GM23338 (cell line): ENCODE measurements at regions not wholly inside any gene's neighbourhood (a gene's known extent, or its start where the extent isn't known, plus 50 kb on each side); places are given as distances from the start of the nearest gene placed in this dataset.

Experiments
- CREB1 ChIP-seq: fragments of 250-450 bp; sonication (Bioruptor Pico); IDR thresholded peaks from 2 replicates; pipeline ENCODE4 v1.5.0; 2020; ENCODE audit warnings: low read depth, mild to moderate bottlenecking, moderate library complexity
- CTCF ChIP-seq, 2 experiments: fragments of 200-600 bp in 1 of 2; sonication (generic) in 1 of 2; conservative IDR thresholded peaks; 2 replicates each; pipeline versions ENCODE4 v1.5.1 to v1.6.1; 2016 to 2017; ENCODE audit warnings: antibody characterized with exemption in 2 of 2, low read depth in 2 of 2, mild to moderate bottlenecking in 2 of 2, moderate library complexity in 1 of 2
- ETS1 ChIP-seq: IDR thresholded peaks from 2 replicates; pipeline ENCODE4 v1.6.1; 2016; ENCODE audit warnings: antibody characterized with exemption
- EZH2 ChIP-seq: fragments of 200-600 bp; sonication (generic); IDR thresholded peaks from one replicate; pipeline ENCODE4 v1.8.0; 2017; ENCODE audit warnings: antibody characterized with exemption, mild to moderate bottlenecking, low read depth; ENCODE audit not compliant: unreplicated experiment
- EZH2phosphoT487 ChIP-seq: fragments of 200-600 bp; sonication (generic); IDR thresholded peaks from one replicate; pipeline ENCODE4 v1.8.1; 2018; ENCODE audit warnings: antibody characterized with exemption; ENCODE audit not compliant: unreplicated experiment
- POLR2AphosphoS5 ChIP-seq: IDR thresholded peaks from 2 replicates; pipeline ENCODE4 v1.6.1; 2016; ENCODE audit warnings: antibody characterized with exemption, low read depth
- REST ChIP-seq: IDR thresholded peaks from one replicate; pipeline ENCODE4 v1.6.1; 2018; ENCODE audit warnings: antibody characterized with exemption; ENCODE audit not compliant: unreplicated experiment
- ZNF114 ChIP-seq: fragments of 250-450 bp; sonication (Bioruptor Pico); IDR thresholded peaks from 2 replicates; pipeline ENCODE4 v1.5.0; 2020; ENCODE audit warnings: mild to moderate bottlenecking, moderate library complexity
- ZNF462 ChIP-seq: fragments of 250-450 bp; sonication (Bioruptor Pico); IDR thresholded peaks from 2 replicates; pipeline ENCODE4 v1.5.0; 2020; ENCODE audit warnings: mild to moderate bottlenecking, moderate library complexity

- TF ChIP-seq EZH2phosphoT487, result no peak
- TF ChIP-seq CTCF (conservative IDR thresholded peaks at IDR 0.05; ENCODE audit: low read depth in 2 of 2), result no peak
- no peak for TF ChIP-seq CREB1
- no peak for TF ChIP-seq POLR2AphosphoS5
- no peak for TF ChIP-seq REST
- no peak for TF ChIP-seq EZH2
- TF ChIP-seq ZNF462 (CRISPR knock-in tag), result no peak
- TF ChIP-seq ETS1, result no peak
- TF ChIP-seq ZNF114, result no peak
Measured at GRCh38 chr1:60575326-60575977, 501.9 kb upstream of the C1orf87 start.
